Neuronal stem cell (in vitro differentiated cells): ENCODE measurements at regions not wholly inside any gene's neighbourhood (a gene's known extent, or its start where the extent isn't known, plus 50 kb on each side); places are given as distances from the start of the nearest gene placed in this dataset. TPM values are rescaled to one million over a fixed set of nuclear protein-coding genes. Genes with fewer than 3 reads are reported as not detected.

Source experiments
- DNase-seq: peaks from one replicate; pipeline ENCODE4 v3.0.0-alpha.2; 2013; ENCODE audit warnings: low spot score
- H2AFZ ChIP-seq: one replicate; pipeline ENCODE4 v1.6.1; 2013; ENCODE audit warnings: mild to moderate bottlenecking, low read length, inconsistent platforms
- H2AK5ac ChIP-seq: 2 replicates; pipeline ENCODE4 v1.6.1; 2013; ENCODE audit warnings: low read depth, mild to moderate bottlenecking, inconsistent platforms, low read length, moderate library complexity, mixed read lengths
- H2BK120ac ChIP-seq: 2 replicates; pipeline ENCODE4 v1.6.1; 2013; ENCODE audit warnings: low read depth, mild to moderate bottlenecking, inconsistent platforms, low read length, moderate library complexity, mixed read lengths
- H2BK12ac ChIP-seq: one replicate; pipeline ENCODE4 v1.6.1; 2013; ENCODE audit warnings: low read length, inconsistent platforms
- H2BK15ac ChIP-seq: 2 replicates; pipeline ENCODE4 v1.6.1; 2013; ENCODE audit warnings: mild to moderate bottlenecking, low read length, inconsistent platforms, mixed read lengths
- H2BK5ac ChIP-seq: one replicate; pipeline ENCODE4 v1.6.1; 2013; ENCODE audit warnings: inconsistent platforms, mild to moderate bottlenecking, low read length, moderate library complexity
- H3K14ac ChIP-seq: one replicate; pipeline ENCODE4 v1.6.1; 2013; ENCODE audit warnings: low read length, inconsistent platforms
- H3K18ac ChIP-seq: 2 replicates; pipeline ENCODE4 v1.6.1; 2013; ENCODE audit warnings: low read length, inconsistent platforms
- H3K23ac ChIP-seq: 2 replicates; pipeline ENCODE4 v1.6.1; 2013; ENCODE audit warnings: low read depth, mild to moderate bottlenecking, mixed read lengths, low read length, inconsistent platforms; ENCODE audit not compliant: poor library complexity
- H3K27ac ChIP-seq: replicated peaks from 3 replicates; pipeline ENCODE4 v1.5.1; 2013; ENCODE audit warnings: low read length, inconsistent platforms
- H3K27me3 ChIP-seq, 3 experiments: 2 replicates each; pipeline ENCODE4 v1.6.1; 2013; ENCODE audit warnings: low read length in 3 of 3, mild to moderate bottlenecking in 2 of 3, inconsistent platforms in 1 of 3, low read depth in 1 of 3, mixed read lengths in 1 of 3, moderate library complexity in 1 of 3; ENCODE audit not compliant: control insufficient read depth in 3 of 3, insufficient read depth in 3 of 3
- H3K36me3 ChIP-seq, 2 donors: replicated peaks in 1 of 2; 2 replicates each; pipeline ENCODE4 v1.6.1; 2013; ENCODE audit warnings: low read length in 2 of 2; ENCODE audit not compliant: control insufficient read depth in 2 of 2, insufficient read depth in 2 of 2
- H3K4ac ChIP-seq: 2 replicates; pipeline ENCODE4 v1.6.1; 2013; ENCODE audit warnings: inconsistent platforms, mild to moderate bottlenecking, low read length, moderate library complexity
- H3K4me1 ChIP-seq, 2 donors: 1 replicate in 1 of 2; 2 replicates in 1 of 2; pipeline ENCODE4 v1.6.1; 2013; ENCODE audit warnings: low read length in 2 of 2, low read depth in 1 of 2; ENCODE audit not compliant: control insufficient read depth in 2 of 2, insufficient read depth in 1 of 2
- H3K4me2 ChIP-seq: one replicate; pipeline ENCODE4 v1.6.1; 2013; ENCODE audit warnings: mild to moderate bottlenecking, low read length, inconsistent platforms; ENCODE audit not compliant: insufficient read depth, poor library complexity, severe bottlenecking
- H3K4me3 ChIP-seq, 2 donors: 2 replicates each; pipeline ENCODE4 v1.5.1; 2013; ENCODE audit warnings: low read length in 2 of 2, mild to moderate bottlenecking in 2 of 2, inconsistent platforms in 1 of 2, moderate library complexity in 1 of 2
- H3K79me1 ChIP-seq: one replicate; pipeline ENCODE4 v1.6.1; 2013; ENCODE audit warnings: low read depth, mild to moderate bottlenecking, inconsistent platforms, low read length, moderate library complexity
- H3K9ac ChIP-seq: one replicate; pipeline ENCODE4 v1.6.1; 2013; ENCODE audit warnings: mild to moderate bottlenecking, low read depth, low read length, inconsistent platforms; ENCODE audit not compliant: poor library complexity
- H3K9me3 ChIP-seq, 2 donors: replicated peaks in 1 of 2; 2 replicates each; pipeline versions ENCODE3 to v1.6.1; 2013; ENCODE audit warnings: low read length in 2 of 2, mild to moderate bottlenecking in 2 of 2, inconsistent platforms in 1 of 2, low read depth in 1 of 2, mixed read lengths in 1 of 2, moderate library complexity in 1 of 2; ENCODE audit not compliant: control insufficient read depth in 2 of 2, insufficient read depth in 1 of 2
- H4K8ac ChIP-seq: one replicate; pipeline ENCODE4 v1.6.1; 2013; ENCODE audit warnings: low read depth, mild to moderate bottlenecking, inconsistent platforms, low read length, moderate library complexity
- H4K91ac ChIP-seq: one replicate; pipeline ENCODE4 v1.6.1; 2013; ENCODE audit warnings: low read length, low read depth, mild to moderate bottlenecking, inconsistent platforms; ENCODE audit not compliant: poor library complexity
- WGBS, 2 donors: extraction: QIAGEN DNeasy Blood & Tissue Kit; methylation state at CpG; one replicate each; pipeline ENCODE4 v1.1.7; 2013; ENCODE audit warnings: missing lambda C conversion rate in 2 of 2, mixed read lengths in 1 of 2; ENCODE audit not compliant: insufficient read length in 2 of 2, insufficient replicate concordance in 1 of 2; ENCODE audit errors: extremely low coverage in 2 of 2; 5-methylcytosine and 5-hydroxymethylcytosine counted together
- small RNA-seq: library from polyadenylated mRNA; stranded (forward); fragments of <200 nt; extraction: miRNeasy Mini kit (QIAGEN cat#:217004); gene quantifications from one replicate; pipeline ENCODE3, GENCODE V24; 2013; ENCODE audit not compliant: insufficient read depth

DNA sequence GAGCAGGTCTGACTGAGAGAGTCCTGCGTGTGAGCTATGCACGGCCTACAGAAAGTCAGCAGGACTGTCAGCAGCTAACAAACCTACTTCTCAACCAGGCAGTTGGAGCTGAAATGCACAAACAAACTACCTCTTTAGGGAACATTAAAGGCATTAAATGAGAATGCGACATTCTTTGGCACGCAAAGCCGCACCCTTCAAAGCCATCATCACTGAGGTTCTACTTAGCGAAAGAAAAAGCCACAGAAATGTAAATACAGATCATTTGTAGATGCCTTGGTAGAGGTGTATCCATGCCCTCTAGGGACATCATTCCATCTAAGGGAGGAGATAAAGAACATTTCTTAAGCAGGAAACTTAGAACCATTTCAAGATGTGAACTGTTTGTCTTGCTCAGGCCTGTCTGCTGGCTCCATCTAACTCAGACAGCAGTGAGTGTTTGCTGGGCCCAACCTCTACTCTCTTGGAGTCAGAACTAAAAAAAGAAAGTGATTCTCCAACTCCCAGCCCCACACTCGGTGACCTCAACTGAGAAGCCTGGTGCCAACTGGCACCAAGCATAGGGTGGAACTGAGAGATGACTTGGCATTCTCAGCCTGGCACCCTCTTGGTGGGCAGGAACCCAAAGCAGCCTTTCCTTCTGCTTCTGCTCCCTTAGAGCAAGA lies 63.5 kb upstream of the MBIP start:
- Histone ChIP-seq H3K9me3 (no peaks in the 10 kb centered on the region), H4K8ac (no peak overlapping the region), H3K27me3 (peaks cover 0 to 12% (median 0%) of the 10 kb centered on the region in 3 experiments), H3K14ac (no peak overlapping the region), H3K4me2 (no peak overlapping the region), H3K4me1 (no peaks in the 10 kb centered on the region), H3K23ac (no peak overlapping the region), H2BK15ac (no peak overlapping the region), H3K4ac (no peak overlapping the region), H3K79me1 (no peaks in the 10 kb centered on the region), H3K9ac (no peak overlapping the region), H2AK5ac (no peak overlapping the region), H2BK12ac (no peak overlapping the region), H3K27ac (no peak overlapping the region), H2AFZ (no peak overlapping the region), H2BK5ac (no peak overlapping the region), H2BK120ac (no peak overlapping the region), H4K91ac (no peak overlapping the region), H3K4me3 (no peak overlapping the region), H3K18ac (peak overlapping the region; percentile 33), H3K36me3 (no peaks in the 10 kb centered on the region)
- no CpG with 5 or more reads among the region's 7 CpGs for WGBS, 2 donors
- no peak for DNase-seq

- Histone ChIP-seq H3K9ac (no peak overlapping the region), H3K4me1 (peaks cover 0 to 3% of the 10 kb centered on the region in 2 donors), H2AFZ (no peak overlapping the region), H3K4me3 (no peak overlapping the region), H3K27me3 (peaks cover 0 to 18% (median 0%) of the 10 kb centered on the region in 3 experiments), H3K9me3 (no peaks in the 10 kb centered on the region), H3K14ac (no peak overlapping the region), H2AK5ac (no peak overlapping the region), H4K91ac (no peak overlapping the region), H3K23ac (no peak overlapping the region), H3K27ac (no peak overlapping the region), H3K4ac (no peak overlapping the region), H2BK12ac (no peak overlapping the region), H4K8ac (no peak overlapping the region), H3K18ac (no peak overlapping the region), H2BK120ac (no peak overlapping the region), H2BK15ac (no peak overlapping the region), H3K79me1 (no peaks in the 10 kb centered on the region), H3K36me3 (no peaks in the 10 kb centered on the region), H2BK5ac (no peak overlapping the region), H3K4me2 (no peak overlapping the region)
- no CpG with 5 or more reads among the region's 4 CpGs for WGBS, 2 donors
- peak; percentile 84 for DNase-seq
Observed at GRCh38 chr14:36373982-36374673, 53.7 kb upstream of the MBIP start.

Small RNAs in the stretch of these regions (small RNA-seq; reads per million reads assigned to genes)
- not detected for gene RNU7-93P
